ENCODE measurements at regions not wholly inside any gene's neighbourhood (a gene's known extent, or its start where the extent isn't known, plus 50 kb on each side); places are given as distances from the start of the nearest gene placed in this dataset.

DNA sequence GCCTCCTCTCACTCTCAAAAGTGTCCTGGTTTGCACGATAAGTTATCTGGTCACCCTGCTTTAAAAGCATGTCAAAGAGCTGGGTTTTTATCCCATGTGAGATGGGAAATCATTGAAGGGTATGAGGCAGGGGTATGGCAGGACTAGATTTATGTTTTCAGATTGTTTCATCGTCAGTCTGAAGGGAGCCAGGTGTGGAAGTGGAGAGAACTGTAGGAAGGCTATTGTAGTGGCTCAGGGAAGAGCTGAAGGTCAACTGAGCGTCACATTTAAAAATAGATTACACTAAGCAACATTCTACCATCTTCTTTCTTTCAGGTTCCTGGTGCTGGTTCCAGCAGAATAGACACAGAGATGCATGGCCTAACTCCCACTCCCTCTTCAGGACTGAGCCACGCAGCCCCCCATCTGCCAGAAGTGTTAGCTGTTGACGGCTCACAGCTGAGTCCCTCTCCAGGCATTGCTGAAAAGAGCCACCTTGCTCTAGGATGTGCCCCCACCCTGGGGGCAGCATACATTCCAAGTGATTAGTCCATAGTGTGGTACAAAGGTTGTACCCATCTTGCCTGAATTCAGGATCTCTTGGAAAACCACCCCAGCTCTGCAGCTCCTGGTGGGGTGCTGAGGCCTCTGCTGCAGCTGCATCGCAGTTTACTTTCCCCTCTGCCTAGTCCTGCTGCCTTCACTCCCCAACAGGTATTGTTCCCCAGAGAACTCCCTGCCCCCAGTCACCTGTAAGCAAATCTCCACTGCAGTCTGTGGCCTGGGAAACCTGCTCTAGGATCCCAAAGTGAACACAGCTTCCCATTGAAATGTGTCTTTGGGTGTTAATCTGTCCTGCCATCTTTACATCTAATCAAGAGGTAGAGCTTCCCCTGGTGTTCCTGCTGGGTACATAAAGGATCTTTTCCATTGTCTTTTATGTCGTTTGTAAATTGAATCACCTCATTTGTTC lies 79.5 kb upstream of the KLF7 start:
- DNase-seq (ENCODE audit: low read depth): no peak
- TF ChIP-seq, protein P1, sequence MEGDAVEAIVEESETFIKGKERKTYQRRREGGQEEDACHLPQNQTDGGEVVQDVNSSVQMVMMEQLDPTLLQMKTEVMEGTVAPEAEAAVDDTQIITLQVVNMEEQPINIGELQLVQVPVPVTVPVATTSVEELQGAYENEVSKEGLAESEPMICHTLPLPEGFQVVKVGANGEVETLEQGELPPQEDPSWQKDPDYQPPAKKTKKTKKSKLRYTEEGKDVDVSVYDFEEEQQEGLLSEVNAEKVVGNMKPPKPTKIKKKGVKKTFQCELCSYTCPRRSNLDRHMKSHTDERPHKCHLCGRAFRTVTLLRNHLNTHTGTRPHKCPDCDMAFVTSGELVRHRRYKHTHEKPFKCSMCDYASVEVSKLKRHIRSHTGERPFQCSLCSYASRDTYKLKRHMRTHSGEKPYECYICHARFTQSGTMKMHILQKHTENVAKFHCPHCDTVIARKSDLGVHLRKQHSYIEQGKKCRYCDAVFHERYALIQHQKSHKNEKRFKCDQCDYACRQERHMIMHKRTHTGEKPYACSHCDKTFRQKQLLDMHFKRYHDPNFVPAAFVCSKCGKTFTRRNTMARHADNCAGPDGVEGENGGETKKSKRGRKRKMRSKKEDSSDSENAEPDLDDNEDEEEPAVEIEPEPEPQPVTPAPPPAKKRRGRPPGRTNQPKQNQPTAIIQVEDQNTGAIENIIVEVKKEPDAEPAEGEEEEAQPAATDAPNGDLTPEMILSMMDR (conservative IDR thresholded peaks at IDR 0.05; ENCODE audit: low read length): no peak
- no peak overlapping the region for H3K4me3 ChIP-seq (ENCODE audit: low read length)

DNA sequence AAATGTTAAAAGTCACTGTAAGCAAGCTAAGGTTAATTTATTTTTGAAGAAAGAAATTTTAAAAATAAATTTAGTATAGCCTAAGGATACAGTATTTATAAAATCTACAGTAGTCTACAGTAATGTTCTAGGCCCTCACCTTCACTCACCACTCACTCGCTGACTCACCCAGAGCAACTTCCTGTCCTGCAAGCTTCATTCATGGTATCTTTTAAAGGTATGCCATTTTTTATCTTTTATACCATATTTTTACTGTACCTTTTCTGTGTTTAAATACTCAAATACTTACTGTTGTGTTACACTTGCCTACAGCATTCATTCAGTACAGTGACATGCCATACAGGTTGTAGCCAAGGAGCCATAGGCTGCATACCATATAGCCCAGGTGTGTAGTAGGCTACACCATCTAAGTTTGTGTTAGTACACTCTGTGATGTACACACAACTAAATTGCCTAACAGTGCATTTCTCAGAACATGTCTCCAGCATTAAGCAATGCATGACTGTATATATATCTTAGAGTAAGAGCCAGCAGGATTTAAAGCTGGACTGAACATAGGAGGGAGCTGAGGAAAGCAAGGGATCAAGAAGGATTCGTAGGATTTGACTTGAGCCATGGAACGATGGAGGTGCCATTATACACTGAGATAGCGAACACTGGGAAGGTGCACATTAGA lies 83.1 kb upstream of the KLF7 start:
- DNase-seq (ENCODE audit: low read depth): no peak
- TF ChIP-seq, protein P1 (conservative IDR thresholded peaks at IDR 0.05; ENCODE audit: low read length): no peak
- no peak overlapping the region for H3K4me3 ChIP-seq (ENCODE audit: low read length)

DNA sequence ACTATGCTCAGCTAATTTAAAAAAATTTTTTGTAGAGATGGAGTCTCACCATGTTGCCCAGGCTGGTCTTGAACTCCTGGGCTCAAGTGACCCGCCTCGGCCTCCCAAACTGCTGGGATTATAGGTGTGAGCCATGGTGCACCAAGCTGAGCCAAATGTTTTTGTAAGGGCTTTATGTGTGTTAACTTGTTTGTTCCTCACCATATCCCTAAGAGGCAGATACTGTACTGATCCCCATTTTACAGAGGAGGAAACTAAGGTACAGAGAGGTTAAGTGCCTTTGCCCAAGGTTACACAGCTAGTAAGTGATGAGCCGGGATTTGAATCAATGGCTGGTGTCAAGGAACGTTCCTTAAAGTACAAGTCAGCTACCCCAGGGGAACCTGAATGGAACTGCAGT lies 85.3 kb upstream of the KLF7 start:
- H3K4me3 ChIP-seq (ENCODE audit: low read length): no peak overlapping the region
- TF ChIP-seq, protein P1 (conservative IDR thresholded peaks at IDR 0.05; ENCODE audit: low read length): no peak
- DNase-seq (ENCODE audit: low read depth): no peak

DNA sequence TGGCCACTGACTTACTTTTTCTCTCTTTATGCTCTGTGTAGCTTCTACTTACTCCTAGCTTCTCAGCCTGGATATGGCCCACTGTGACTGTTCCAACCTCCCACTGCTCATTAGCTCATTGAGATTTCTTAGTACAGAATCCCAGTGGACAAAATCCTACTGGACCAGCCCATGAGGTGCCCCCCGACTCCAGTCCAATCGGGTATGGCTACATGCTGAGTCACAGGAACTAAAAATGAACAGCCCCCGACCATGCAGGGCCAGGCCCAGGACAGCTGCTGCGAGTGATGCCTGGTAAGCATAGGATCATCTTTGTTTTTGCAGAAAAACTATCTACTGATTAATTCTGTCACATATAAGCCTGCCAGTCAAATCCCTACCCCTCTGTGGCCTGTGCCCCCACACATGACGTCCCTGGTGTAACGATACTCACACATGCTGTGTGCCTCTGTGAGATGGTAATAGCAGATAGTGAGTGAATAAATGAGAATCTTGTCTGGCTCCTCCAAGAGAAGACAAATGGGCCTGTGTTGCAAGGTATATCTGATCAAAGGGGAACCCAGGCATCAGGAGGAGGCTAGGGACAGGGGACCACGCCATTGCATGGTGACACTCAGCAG lies 85.9 kb upstream of the KLF7 start:
- TF ChIP-seq, protein P1 (conservative IDR thresholded peaks at IDR 0.05; ENCODE audit: low read length): no peak

DNA sequence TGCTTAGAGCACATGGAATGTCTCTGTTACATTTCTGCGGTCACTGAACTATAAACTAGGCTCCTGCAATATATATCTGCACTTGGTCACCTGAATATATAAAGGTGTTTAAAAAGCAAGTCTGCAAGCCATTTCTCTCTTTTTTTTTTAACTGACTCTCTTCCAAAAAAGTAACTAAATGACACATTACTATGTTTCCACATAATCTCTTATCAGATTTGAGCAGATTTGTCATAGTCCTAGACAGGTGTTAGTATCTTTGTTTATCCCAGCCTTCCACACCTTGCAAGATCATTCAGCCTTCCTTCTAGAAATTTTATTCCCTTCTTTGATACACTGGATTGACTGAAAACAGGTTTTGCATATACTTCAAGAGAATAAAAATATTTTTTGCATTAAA lies 86.7 kb upstream of the KLF7 start:
- TF ChIP-seq, protein P1 (conservative IDR thresholded peaks at IDR 0.05; ENCODE audit: low read length): no peak
- no peak for DNase-seq (ENCODE audit: low read depth)
- no peak overlapping the region for H3K4me3 ChIP-seq (ENCODE audit: low read length)

More for the DNA sequence above, 85.9 kb upstream of the KLF7 start:
- no peak overlapping the region for H3K4me3 ChIP-seq (ENCODE audit: low read length)
- no peak for DNase-seq (ENCODE audit: low read depth)

DNA sequence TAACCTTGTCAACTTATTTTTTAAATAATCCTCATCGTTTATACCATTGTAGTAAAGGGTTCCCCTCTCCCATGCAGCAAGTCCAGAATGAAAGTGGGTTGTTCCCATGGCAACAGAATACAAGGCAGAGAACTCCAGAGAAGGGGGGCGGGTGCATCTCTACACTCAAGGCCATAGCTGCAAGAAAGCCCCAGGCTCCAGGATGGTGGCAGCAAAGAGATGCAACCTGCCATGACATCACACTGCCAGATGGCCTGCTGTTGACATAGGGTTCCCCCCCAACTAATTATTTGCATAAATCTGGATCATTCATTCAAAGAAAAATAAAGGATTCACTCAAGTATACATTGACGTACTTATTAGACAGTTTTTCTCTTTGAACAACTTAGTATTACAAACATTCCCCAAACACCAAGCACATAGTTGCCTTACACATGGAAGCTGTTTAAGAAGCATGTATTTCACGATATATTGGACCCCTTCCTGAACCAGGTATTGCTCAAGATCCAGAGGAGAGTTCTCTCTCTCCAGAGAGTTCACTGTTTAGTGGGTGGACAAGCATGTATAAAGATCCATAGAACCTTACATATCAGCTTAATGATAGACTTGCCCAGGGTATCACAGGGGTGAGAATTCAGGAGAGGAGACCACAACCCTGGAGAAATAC lies 87.4 kb upstream of the KLF7 start:
- H3K4me3 ChIP-seq (ENCODE audit: low read length): no peak overlapping the region
- TF ChIP-seq, protein P1 (conservative IDR thresholded peaks at IDR 0.05; ENCODE audit: low read length): no peak
- peak; percentile 84 for DNase-seq (ENCODE audit: low read depth)
